K562 (cell line): ENCODE measurements at regions not wholly inside any gene's neighbourhood (a gene's known extent, or its start where the extent isn't known, plus 50 kb on each side); places are given as distances from the start of the nearest gene placed in this dataset.

Experiments
- ATAC-seq: fragments of 200-7000 bp; cut with Tn5 transposase; 3 replicates; pipeline ENCODE4 v1.9.1; 2020; ENCODE audit warnings: moderate library complexity
- BruUV-seq: library from RNA; stranded (reverse); fragments of 400-500 nt; replicated peaks from 2 replicates; lab custom pipeline; 2021; lab: Mats Ljungman, UMichigan
- CTCF ChIA-PET: fragments of 300-600 bp; formaldehyde crosslinking; extraction: SDS; loops from one replicate; lab custom pipeline; 2021; ENCODE audit warnings: low intra/inter-chr PET ratio; lab: Yijun Ruan, JAX
- POLR2A ChIA-PET: fragments of 300-600, 350-650 bp; sonication (Branson Sonifier 250); formaldehyde crosslinking; extraction: SDS; loops from one replicate; lab custom pipeline; 2021; ENCODE audit warnings: antibody characterized with exemption, inconsistent platforms; lab: Yijun Ruan, JAX
- DNase-seq, 4 experiments: peaks; one replicate each; pipeline versions ENCODE4 v3.0.0 to v3.0.0-alpha.2; 2011 to 2018; ENCODE audit warnings: low spot score in 3 of 4, mixed read lengths in 3 of 4; ENCODE audit errors: extremely low read depth in 1 of 4
- FAIRE-seq: peaks from 2 replicates; lab custom pipeline; 2011; peaks lifted over from hg19 to GRCh38; lab: Jason Lieb, UNC
- H2AFZ ChIP-seq: 2 replicates; pipeline ENCODE4 v1.6.0; 2011; ENCODE audit warnings: low read depth, low read length, control low read depth, inconsistent platforms
- H3K27ac ChIP-seq: fragments of 200-600 bp; 3 replicates; pipeline ENCODE4 v1.8.0; 2011; ENCODE audit warnings: low read depth, mild to moderate bottlenecking, control low read depth, inconsistent platforms, low read length, moderate library complexity, mixed read lengths; ENCODE audit errors: extremely low read depth
- H3K27me3 ChIP-seq, 2 experiments: fragments of 300-600 bp in 1 of 2; 2 replicates in 1 of 2; 3 replicates in 1 of 2; pipeline versions ENCODE4 v1.6.0 to v1.8.0; 2011; ENCODE audit warnings: inconsistent platforms in 2 of 2, low read length in 2 of 2, mild to moderate bottlenecking in 1 of 2, mixed read lengths in 1 of 2, moderate library complexity in 1 of 2; ENCODE audit not compliant: control insufficient read depth in 2 of 2, insufficient read depth in 2 of 2
- H3K36me3 ChIP-seq: fragments of 300-600 bp; 3 replicates; pipeline ENCODE4 v1.8.0; 2011; ENCODE audit warnings: mild to moderate bottlenecking, low read length, inconsistent platforms; ENCODE audit not compliant: control insufficient read depth, insufficient read depth
- H3K4me1 ChIP-seq, 2 experiments: fragments of 200-600 bp in 1 of 2; replicated peaks in 1 of 2; 2 replicates in 1 of 2; 3 replicates in 1 of 2; pipeline versions ENCODE4 v1.5.1 to v1.8.0; 2011; ENCODE audit warnings: inconsistent platforms in 2 of 2, low read length in 2 of 2, mild to moderate bottlenecking in 1 of 2, mixed read lengths in 1 of 2, moderate library complexity in 1 of 2; ENCODE audit not compliant: control insufficient read depth in 2 of 2, insufficient read depth in 2 of 2
- H3K4me2 ChIP-seq: 2 replicates; pipeline ENCODE4 v1.6.1; 2011; ENCODE audit warnings: low read length, control low read depth, inconsistent platforms, mixed read lengths; ENCODE audit not compliant: insufficient read depth
- H3K4me3 ChIP-seq: fragments of 200-600 bp; sonication (generic), shearing (Covaris generic); 2 replicates; pipeline ENCODE4 v1.5.1; 2016; ENCODE audit warnings: control low read depth, inconsistent platforms
- H3K79me2 ChIP-seq: fragments of 200-600 bp; 3 replicates; pipeline ENCODE4 v1.8.0; 2011; ENCODE audit warnings: low read length, inconsistent platforms; ENCODE audit not compliant: control insufficient read depth, insufficient read depth
- H3K9ac ChIP-seq, 2 experiments: 2 replicates each; pipeline versions ENCODE4 v1.6.0 to v1.6.1; 2011; ENCODE audit warnings: low read depth in 2 of 2, low read length in 2 of 2, control low read depth in 1 of 2, inconsistent platforms in 1 of 2, mild to moderate bottlenecking in 1 of 2, mixed read lengths in 1 of 2; ENCODE audit not compliant: insufficient read depth in 1 of 2
- H3K9me1 ChIP-seq: one replicate; pipeline ENCODE4 v1.6.0; 2011; ENCODE audit warnings: inconsistent platforms, mild to moderate bottlenecking, low read length, moderate library complexity; ENCODE audit not compliant: control insufficient read depth, insufficient read depth
- H3K9me3 ChIP-seq: replicated peaks from 2 replicates; pipeline ENCODE4 v1.5.1; 2011; ENCODE audit warnings: low read depth, low read length, inconsistent platforms; ENCODE audit not compliant: control insufficient read depth, insufficient read depth
- H4K20me1 ChIP-seq: replicated peaks from 2 replicates; pipeline ENCODE4 v1.6.1; 2011; ENCODE audit warnings: low read length, inconsistent platforms, mixed read lengths; ENCODE audit not compliant: control insufficient read depth, insufficient read depth
- ADNP ChIP-seq: fragments of 200-800 bp; sonication (Bioruptor generic); IDR thresholded peaks from 2 replicates; pipeline ENCODE4 v1.6.1; 2016; ENCODE audit warnings: missing genetic modification characterization, missing compliant biosample characterization
- CBFA2T3 ChIP-seq: fragments of 450-650 bp; IDR thresholded peaks from 2 replicates; pipeline ENCODE4 v1.6.1; 2017
- CBX1 ChIP-seq: sonication (generic); IDR thresholded peaks from 2 replicates; pipeline ENCODE4 v1.6.1; 2016; ENCODE audit warnings: antibody characterized with exemption, low read depth, mild to moderate bottlenecking
- CEBPG ChIP-seq, 3 experiments: fragments of 200-800 bp in 1 of 3; sonication (Bioruptor generic) in 1 of 3; sonication (generic) in 1 of 3; formaldehyde crosslinking in 1 of 3; IDR thresholded peaks in 2 of 3; conservative IDR thresholded peaks in 1 of 3; 2 replicates each; pipeline versions ENCODE4 v1.6.1 to v1.8.0; 2016 to 2022; ENCODE audit warnings: missing compliant biosample characterization in 2 of 3, missing genetic modification characterization in 2 of 3, mild to moderate bottlenecking in 1 of 3, missing genetic modification reagents in 1 of 3
- ESRRB ChIP-seq: fragments of 250-450 bp; sonication (Bioruptor Pico); IDR thresholded peaks from 2 replicates; pipeline ENCODE4 v1.5.0; 2020; ENCODE audit warnings: mild to moderate bottlenecking, moderate library complexity, borderline replicate concordance
- JUNB ChIP-seq: fragments of 450-650 bp; formaldehyde crosslinking; conservative IDR thresholded peaks from 2 replicates; pipeline ENCODE4 v1.4.0; 2020; ENCODE audit warnings: mild to moderate bottlenecking
- KDM4B ChIP-seq, 2 experiments: fragments of 450-650 bp in 1 of 2; sonication (generic) in 1 of 2; IDR thresholded peaks; 2 replicates each; pipeline ENCODE4 v1.6.1; 2016 to 2017; ENCODE audit warnings: borderline replicate concordance in 2 of 2, antibody characterized with exemption in 1 of 2, low read depth in 1 of 2, mild to moderate bottlenecking in 1 of 2
- MCM5 ChIP-seq: fragments of 450-650 bp; IDR thresholded peaks from 2 replicates; pipeline ENCODE4 v1.6.1; 2016; ENCODE audit warnings: low read depth
- MTA2 ChIP-seq: fragments of 450-650 bp; IDR thresholded peaks from 2 replicates; pipeline ENCODE4 v1.6.1; 2016; ENCODE audit warnings: low read depth
- NCOA2 ChIP-seq, 2 experiments: fragments of 450-650 bp; IDR thresholded peaks; 2 replicates each; pipeline ENCODE4 v1.6.1; 2018; ENCODE audit warnings: mild to moderate bottlenecking in 2 of 2, moderate library complexity in 1 of 2; ENCODE audit not compliant: partially characterized antibody in 2 of 2
- PCBP1 ChIP-seq: fragments of 200-400 bp; formaldehyde crosslinking; IDR thresholded peaks from 2 replicates; pipeline ENCODE4 v1.6.1; 2018; ENCODE audit warnings: mild to moderate bottlenecking, low read depth, low read length; ENCODE audit not compliant: poor library complexity, severe bottlenecking
- SP1 ChIP-seq: sonication (generic); formaldehyde crosslinking; IDR thresholded peaks from 2 replicates; pipeline ENCODE4 v1.8.1; 2022; ENCODE audit warnings: mild to moderate bottlenecking, missing genetic modification reagents
- ZNF12 ChIP-seq: sonication (generic); formaldehyde crosslinking; IDR thresholded peaks from 2 replicates; pipeline ENCODE4 v1.4.0; 2020; ENCODE audit warnings: mild to moderate bottlenecking, missing genetic modification reagents
- WGBS: fragments of 100-300 bp; shearing (Covaris generic); methylation state at CpG from one replicate; pipeline ENCODE4 v1.1.6; 2016; ENCODE audit warnings: low coverage, mixed read lengths; ENCODE audit not compliant: insufficient coverage; ENCODE audit errors: missing lambda C conversion rate; 5-methylcytosine and 5-hydroxymethylcytosine counted together
- in situ Hi-C: fragments of 300-500 bp; cut with MboI; formaldehyde crosslinking; loops from 4 replicates; pipeline ENCODE4 v1.15.0; 2018; ENCODE audit warnings: inconsistent platforms, mixed read lengths
- intact Hi-C: fragments of 100-400 bp; cut with micrococcal nuclease; formaldehyde crosslinking; loops from 2 replicates; pipeline ENCODE4 v1.14.2; 2022

GRCh38 chr1:82162486-82163420, 362.0 kb downstream of the ADGRL2 start:
- H3K9me1 ChIP-seq = no peaks in the 10 kb centered on the region
- no peaks in the 10 kb centered on the region for H4K20me1 ChIP-seq
- H3K27ac ChIP-seq = no peak overlapping the region
- H3K4me3 ChIP-seq = no peak overlapping the region
- DNase-seq = no peak
- WGBS = 2% methylated on average over 7 of the region's 7 CpGs
- no peaks in the 10 kb centered on the region for H3K9me3 ChIP-seq
- ChIA-PET POLR2A (no interaction called here), CTCF (no interaction called here)
- no peak overlapping the region for H3K9ac ChIP-seq
- H3K4me2 ChIP-seq = no peak overlapping the region
- intact Hi-C loops (no loop called here), in situ Hi-C loops (no loop called here)
- H3K79me2 ChIP-seq = no peaks in the 10 kb centered on the region
- ATAC-seq = no peak
- H2AFZ ChIP-seq = no peak overlapping the region
- H3K27me3 ChIP-seq = no peaks in the 10 kb centered on the region
- BruUV-seq = no TSS peak
- TF ChIP-seq ZNF12 (CRISPR knock-in tag) (no peak), JUNB (no peak), CEBPG (CRISPR knock-in tag; IDR thresholded peaks at IDR 0.05) (no peak), CEBPG (tag; conservative IDR thresholded peaks at IDR 0.05 in 1 of 2, IDR thresholded peaks at IDR 0.05 in 1 of 2) (no peak), PCBP1 (no peak), ADNP (tag) (no peak), SP1 (CRISPR knock-in tag) (no peak), MCM5 (no peak), CBX1 (no peak), CBFA2T3 (no peak), MTA2 (no peak), KDM4B (IDR thresholded peaks at IDR 0.05; ENCODE audit: borderline replicate concordance in 2 of 2, low read depth in 1 of 2) (no peak), ESRRB (no peak), NCOA2 (IDR thresholded peaks at IDR 0.05; ENCODE audit: partially characterized antibody in 2 of 2) (no peak)
- no peaks in the 10 kb centered on the region for H3K4me1 ChIP-seq
- FAIRE-seq = no peak
- no peaks in the 10 kb centered on the region for H3K36me3 ChIP-seq
